OCI-M1 (cell line): ENCODE measurements at regions not wholly inside any gene's neighbourhood (a gene's known extent, or its start where the extent isn't known, plus 50 kb on each side); places are given as distances from the start of the nearest gene placed in this dataset.

ENCODE experiments used
- DNase-seq: peaks from one replicate; lab custom pipeline; 2025; lab: John Stamatoyannopoulos, UW

GRCh38 chr5:124264499-124264898 is 481.9 kb downstream of the ZNF608 start:
- DNase-seq: no peak

GRCh38 chr5:124263680-124264491 is 482.6 kb downstream of the ZNF608 start:
- DNase-seq: no peak

GRCh38 chr5:124262991-124263571 is 483.4 kb downstream of the ZNF608 start:
- DNase-seq: no peak

- DNase-seq: no peak
Measured at GRCh38 chr5:124262470-124262869, 484.0 kb downstream of the ZNF608 start.

- DNase-seq: no peak
Measured at GRCh38 chr5:124261848-124262247, 484.6 kb downstream of the ZNF608 start.

- no peak for DNase-seq
Measured at GRCh38 chr5:124260921-124261515, 485.4 kb downstream of the ZNF608 start.

- DNase-seq: no peak
Measured at GRCh38 chr5:124259017-124259416, 487.4 kb downstream of the ZNF608 start.

GRCh38 chr5:124257048-124257447 is 489.4 kb downstream of the ZNF608 start:
- no peak for DNase-seq

GRCh38 chr5:124253203-124253810 is 493.1 kb downstream of the ZNF608 start:
- no peak for DNase-seq

GRCh38 chr5:124252747-124253146 is 493.7 kb downstream of the ZNF608 start:
- DNase-seq: no peak

- no peak for DNase-seq
Measured at GRCh38 chr5:124252191-124252638, 494.2 kb downstream of the ZNF608 start.

- DNase-seq: no peak
Measured at GRCh38 chr5:124245276-124245675, 501.2 kb downstream of the ZNF608 start.

- DNase-seq: no peak
Measured at GRCh38 chr5:124240732-124241131, 505.7 kb downstream of the ZNF608 start.

GRCh38 chr5:124239572-124239971 is 506.9 kb downstream of the ZNF608 start:
- no peak for DNase-seq

- DNase-seq: no peak
Measured at GRCh38 chr5:124238350-124238749, 508.1 kb downstream of the ZNF608 start.

GRCh38 chr5:124237206-124237695 is 509.2 kb downstream of the ZNF608 start:
- no peak for DNase-seq

- no peak for DNase-seq
Measured at GRCh38 chr5:124236361-124237205, 509.9 kb downstream of the ZNF608 start.

GRCh38 chr5:124235576-124235975 is 510.9 kb downstream of the ZNF608 start:
- no peak for DNase-seq

- no peak for DNase-seq
Measured at GRCh38 chr5:124234770-124235562, 511.5 kb downstream of the ZNF608 start.

GRCh38 chr5:124234022-124234769 is 512.2 kb downstream of the ZNF608 start:
- DNase-seq: no peak
